ENCODE measurements at regions not wholly inside any gene's neighbourhood (a gene's known extent, or its start where the extent isn't known, plus 50 kb on each side); places are given as distances from the start of the nearest gene placed in this dataset.

- Histone ChIP-seq H3K9ac (ENCODE audit: low read length) (no peak overlapping the region), H4K20me1 (ENCODE audit: insufficient read depth) (no peaks in the 10 kb centered on the region), H3K9me3 (ENCODE audit: low read length) (peaks cover 3% of the 10 kb centered on the region), H3K36me3 (ENCODE audit: insufficient read depth, low read length) (no peaks in the 10 kb centered on the region), H2AFZ (ENCODE audit: low read depth, low read length) (no peak overlapping the region), H3K9me2 (ENCODE audit: insufficient read depth, low read length) (no peaks in the 10 kb centered on the region), H3K27me3 (ENCODE audit: insufficient read depth, low read depth, low read length) (no peaks in the 10 kb centered on the region), H3F3A (ENCODE audit: insufficient read depth, low read length, poor library complexity, severe bottlenecking) (no peaks in the 10 kb centered on the region), H3K79me2 (replicated peaks; ENCODE audit: insufficient read depth, low read length) (no peaks in the 10 kb centered on the region), H3K4me3 (ENCODE audit: low read length) (no peak overlapping the region), H3K27ac (ENCODE audit: low read length) (no peak overlapping the region), H3K4me2 (ENCODE audit: low read length) (no peak overlapping the region)
- TF ChIP-seq SMC3 (conservative IDR thresholded peaks at IDR 0.05; ENCODE audit: poor library complexity) (no peak), MXI1 (conservative IDR thresholded peaks at IDR 0.05; ENCODE audit: poor library complexity, severe bottlenecking) (no peak), TAF1 (IDR thresholded peaks at IDR 0.05; ENCODE audit: low read depth) (no peak), EP300 (conservative IDR thresholded peaks at IDR 0.05; ENCODE audit: poor library complexity, severe bottlenecking) (no peak), RAD21 (conservative IDR thresholded peaks at IDR 0.05) (no peak), POLR2AphosphoS5 (IDR thresholded peaks at IDR 0.05) (no peak), EZH2 (IDR thresholded peaks at IDR 0.05; ENCODE audit: borderline replicate concordance, insufficient read depth, low read length, poor library complexity, severe bottlenecking) (no peak), CTCF (IDR thresholded peaks at IDR 0.05; ENCODE audit: poor library complexity, severe bottlenecking) (no peak)
- TF ChIP-seq, protein P1, sequence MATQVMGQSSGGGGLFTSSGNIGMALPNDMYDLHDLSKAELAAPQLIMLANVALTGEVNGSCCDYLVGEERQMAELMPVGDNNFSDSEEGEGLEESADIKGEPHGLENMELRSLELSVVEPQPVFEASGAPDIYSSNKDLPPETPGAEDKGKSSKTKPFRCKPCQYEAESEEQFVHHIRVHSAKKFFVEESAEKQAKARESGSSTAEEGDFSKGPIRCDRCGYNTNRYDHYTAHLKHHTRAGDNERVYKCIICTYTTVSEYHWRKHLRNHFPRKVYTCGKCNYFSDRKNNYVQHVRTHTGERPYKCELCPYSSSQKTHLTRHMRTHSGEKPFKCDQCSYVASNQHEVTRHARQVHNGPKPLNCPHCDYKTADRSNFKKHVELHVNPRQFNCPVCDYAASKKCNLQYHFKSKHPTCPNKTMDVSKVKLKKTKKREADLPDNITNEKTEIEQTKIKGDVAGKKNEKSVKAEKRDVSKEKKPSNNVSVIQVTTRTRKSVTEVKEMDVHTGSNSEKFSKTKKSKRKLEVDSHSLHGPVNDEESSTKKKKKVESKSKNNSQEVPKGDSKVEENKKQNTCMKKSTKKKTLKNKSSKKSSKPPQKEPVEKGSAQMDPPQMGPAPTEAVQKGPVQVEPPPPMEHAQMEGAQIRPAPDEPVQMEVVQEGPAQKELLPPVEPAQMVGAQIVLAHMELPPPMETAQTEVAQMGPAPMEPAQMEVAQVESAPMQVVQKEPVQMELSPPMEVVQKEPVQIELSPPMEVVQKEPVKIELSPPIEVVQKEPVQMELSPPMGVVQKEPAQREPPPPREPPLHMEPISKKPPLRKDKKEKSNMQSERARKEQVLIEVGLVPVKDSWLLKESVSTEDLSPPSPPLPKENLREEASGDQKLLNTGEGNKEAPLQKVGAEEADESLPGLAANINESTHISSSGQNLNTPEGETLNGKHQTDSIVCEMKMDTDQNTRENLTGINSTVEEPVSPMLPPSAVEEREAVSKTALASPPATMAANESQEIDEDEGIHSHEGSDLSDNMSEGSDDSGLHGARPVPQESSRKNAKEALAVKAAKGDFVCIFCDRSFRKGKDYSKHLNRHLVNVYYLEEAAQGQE (IDR thresholded peaks at IDR 0.05; ENCODE audit: borderline replicate concordance) = no peak
Measured at GRCh38 chr2:60278906-60279305, 274.5 kb downstream of the BCL11A start.

DNA sequence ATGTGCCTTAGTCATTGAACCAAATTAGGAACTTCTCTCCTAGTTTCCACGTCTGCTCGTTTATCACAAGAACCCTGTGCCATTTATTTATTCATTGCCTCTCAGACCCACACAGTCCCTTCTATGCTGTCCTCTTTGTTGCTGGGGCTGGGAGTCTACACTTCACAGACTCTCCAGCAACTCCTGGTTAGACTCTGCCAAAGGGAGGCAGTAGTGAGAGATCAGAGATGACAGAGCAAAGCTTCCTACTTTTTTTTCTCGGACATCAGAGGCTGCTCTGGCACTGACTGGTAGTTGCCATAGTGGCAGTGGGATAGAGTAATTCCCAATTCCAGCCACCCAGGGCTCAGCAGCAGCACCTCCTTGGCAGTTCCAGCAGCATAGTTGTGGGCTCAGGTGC lies 277.5 kb downstream of the BCL11A start:
- H2AFZ ChIP-seq (ENCODE audit: low read depth, low read length) = no peak overlapping the region
- H3K4me2 ChIP-seq (ENCODE audit: low read length) = no peak overlapping the region
- no peak overlapping the region for H3K27ac ChIP-seq (ENCODE audit: low read length)
- no peak overlapping the region for H3K9ac ChIP-seq (ENCODE audit: low read length)
- TF ChIP-seq CTCF (IDR thresholded peaks at IDR 0.05; ENCODE audit: poor library complexity, severe bottlenecking) = no peak
- TF ChIP-seq MXI1 (conservative IDR thresholded peaks at IDR 0.05; ENCODE audit: poor library complexity, severe bottlenecking) = no peak
- TF ChIP-seq, protein P1 (IDR thresholded peaks at IDR 0.05; ENCODE audit: borderline replicate concordance) = no peak
- no peak for TF ChIP-seq RAD21 (conservative IDR thresholded peaks at IDR 0.05)
- no peaks in the 10 kb centered on the region for H3K9me2 ChIP-seq (ENCODE audit: insufficient read depth, low read length)
- no peaks in the 10 kb centered on the region for H3K79me2 ChIP-seq (replicated peaks; ENCODE audit: insufficient read depth, low read length)
- no peak overlapping the region for H3K4me3 ChIP-seq (ENCODE audit: low read length)
- H3K36me3 ChIP-seq (ENCODE audit: insufficient read depth, low read length) = no peaks in the 10 kb centered on the region
- H3K27me3 ChIP-seq (ENCODE audit: insufficient read depth, low read depth, low read length) = no peaks in the 10 kb centered on the region
- H4K20me1 ChIP-seq (ENCODE audit: insufficient read depth) = no peaks in the 10 kb centered on the region
- no peaks in the 10 kb centered on the region for H3F3A ChIP-seq (ENCODE audit: insufficient read depth, low read length, poor library complexity, severe bottlenecking)
- peaks cover 3% of the 10 kb centered on the region for H3K9me3 ChIP-seq (ENCODE audit: low read length)
